Fibroblast of skin of abdomen (primary cell): ENCODE measurements at regions not wholly inside any gene's neighbourhood (a gene's known extent, or its start where the extent isn't known, plus 50 kb on each side); places are given as distances from the start of the nearest gene placed in this dataset.

Experiments used
- DNase-seq: peaks from one replicate; pipeline ENCODE4 v3.0.0-alpha.2; 2013

DNA sequence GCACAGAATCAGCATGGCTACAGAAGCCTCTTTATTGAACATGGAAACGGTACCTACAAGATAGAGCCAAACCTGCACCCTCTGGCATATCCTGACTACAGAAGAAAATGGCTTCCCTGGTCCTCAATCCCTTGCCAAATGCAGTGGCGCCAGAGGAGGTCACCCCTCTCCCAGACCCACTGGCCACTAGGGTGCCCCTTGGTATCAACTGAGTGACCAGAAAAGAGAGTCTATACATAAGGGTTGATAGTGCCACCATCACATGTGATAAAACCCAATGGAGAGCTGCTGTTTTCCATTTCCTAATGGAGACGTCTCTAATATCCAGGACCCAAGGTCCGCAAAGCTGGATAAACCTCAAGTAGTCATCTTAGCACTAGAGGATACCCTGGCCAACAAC is 52.7 kb upstream of the ALK start:
- no peak for DNase-seq

DNA sequence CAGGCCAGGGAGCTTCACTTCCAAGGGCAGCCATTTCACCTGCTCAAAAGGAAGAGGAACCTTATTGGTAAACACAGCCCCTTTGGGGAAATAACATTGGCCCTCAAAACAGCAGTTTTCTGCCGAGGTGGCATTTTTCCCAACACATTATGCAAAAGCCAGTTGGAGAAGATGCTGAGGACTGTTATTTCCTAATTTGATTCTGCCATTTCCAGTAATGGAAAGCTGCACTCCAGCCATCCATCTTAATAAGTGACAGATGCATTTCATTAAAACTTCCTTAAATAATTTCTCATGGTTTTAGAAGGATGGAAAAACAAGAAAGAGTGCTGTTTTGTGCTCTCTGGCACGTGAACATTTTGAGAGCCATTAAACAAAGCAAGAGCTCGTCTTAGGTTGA is 55.9 kb upstream of the ALK start:
- DNase-seq, result no peak

GRCh38 chr2:29981402-29981801 is 60.0 kb upstream of the ALK start:
- DNase-seq, result no peak

DNA sequence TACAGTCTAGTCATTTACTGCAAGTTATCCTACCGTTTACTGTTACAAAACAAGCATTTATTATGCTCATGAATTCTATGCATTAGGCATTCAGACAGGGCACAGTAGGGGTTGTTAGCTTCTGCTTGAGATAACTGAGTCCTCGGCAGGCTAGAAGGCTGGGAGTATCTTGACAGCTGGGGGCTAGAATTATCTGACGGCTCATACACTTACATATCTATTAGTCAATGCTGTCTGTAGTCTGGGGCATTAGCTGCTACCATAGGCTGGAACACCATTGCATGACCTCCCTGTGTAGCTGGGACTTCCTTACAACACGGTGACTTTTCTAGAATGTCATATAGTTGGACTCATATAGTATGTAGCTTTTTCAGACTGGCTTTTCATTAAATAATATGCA is 61.9 kb upstream of the ALK start:
- no peak for DNase-seq

DNA sequence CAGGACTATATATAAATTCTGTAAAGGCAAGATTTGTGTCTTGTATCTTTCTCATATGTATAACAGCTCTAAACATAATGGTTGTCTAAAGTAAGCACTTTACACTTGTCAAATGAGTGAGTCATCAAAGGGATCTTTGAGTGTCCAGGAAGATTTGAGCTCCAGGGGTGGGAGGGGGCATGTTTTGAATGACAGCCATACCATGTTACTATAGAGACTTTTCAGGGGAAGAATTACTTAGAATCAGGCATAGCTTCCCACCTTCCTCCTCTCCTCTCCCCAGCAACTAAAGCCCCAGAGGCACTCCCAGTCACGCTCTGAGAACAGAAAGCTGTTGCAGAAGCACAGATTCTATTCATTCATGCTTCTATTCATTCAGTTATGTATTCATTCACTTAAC is 65.8 kb upstream of the ALK start:
- DNase-seq, result no peak

- DNase-seq, result no peak
These were observed 68.7 kb upstream of the ALK start for GRCh38 chr2:29990129-29990528.

DNA sequence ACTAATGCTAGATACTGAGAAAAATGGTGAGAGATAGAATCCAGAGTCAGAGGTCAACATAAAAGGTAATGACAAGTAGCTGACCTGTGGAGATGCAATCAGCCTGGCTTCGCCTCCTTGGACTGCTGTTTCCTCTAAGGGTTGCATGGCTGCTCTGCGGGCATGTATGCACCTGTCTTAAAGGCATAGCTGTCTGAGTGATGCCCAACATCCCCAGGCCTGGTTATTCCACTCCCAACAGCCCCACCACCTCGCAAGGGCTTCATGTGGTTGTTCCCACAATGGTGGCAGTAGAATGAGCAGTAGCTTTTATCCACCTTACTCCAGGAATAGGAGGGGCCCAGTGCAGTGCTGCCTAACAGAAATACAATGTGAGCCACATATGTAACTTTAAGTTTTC is 69.7 kb upstream of the ALK start:
- DNase-seq, result no peak

DNA sequence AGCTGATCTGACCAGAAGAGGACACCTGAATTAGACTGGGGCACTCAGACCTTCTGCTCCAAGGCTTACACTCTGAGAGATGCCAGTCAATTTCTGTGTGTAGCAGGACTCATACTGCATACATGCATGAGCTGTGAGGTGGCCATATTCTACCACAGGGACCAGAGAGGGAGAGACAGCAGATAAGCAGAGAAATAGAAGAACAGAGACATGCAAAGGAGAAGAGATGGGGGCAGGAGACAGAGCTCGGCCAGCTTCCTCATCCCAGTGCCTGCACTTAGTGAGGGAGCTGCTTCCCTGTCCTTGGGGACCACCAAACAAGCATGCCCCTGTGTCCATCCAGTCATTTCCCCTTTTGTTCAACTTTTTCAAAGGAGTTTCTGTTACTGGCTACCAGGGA is 73.9 kb upstream of the ALK start:
- DNase-seq, result no peak

DNA sequence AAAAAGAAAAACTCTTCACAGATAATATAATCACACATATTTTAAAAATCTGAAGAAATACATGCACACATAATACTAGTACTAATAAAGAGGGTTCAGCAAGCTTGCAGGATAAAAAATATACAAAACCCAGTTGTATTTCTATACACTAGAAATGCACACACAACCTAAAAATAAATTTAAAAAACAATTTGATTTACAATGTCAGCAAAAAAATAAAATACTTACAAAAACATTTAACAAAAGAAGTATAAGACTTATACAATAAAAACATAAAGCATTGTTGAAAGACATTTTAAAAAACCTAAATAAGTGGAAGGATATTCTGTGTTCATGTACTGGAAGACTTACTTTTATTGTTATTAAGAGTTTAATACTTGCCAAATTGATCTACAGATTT is 81.7 kb upstream of the ALK start:
- no peak for DNase-seq

GRCh38 chr2:30022444-30023071 is 101.2 kb upstream of the ALK start:
- no peak for DNase-seq

DNA sequence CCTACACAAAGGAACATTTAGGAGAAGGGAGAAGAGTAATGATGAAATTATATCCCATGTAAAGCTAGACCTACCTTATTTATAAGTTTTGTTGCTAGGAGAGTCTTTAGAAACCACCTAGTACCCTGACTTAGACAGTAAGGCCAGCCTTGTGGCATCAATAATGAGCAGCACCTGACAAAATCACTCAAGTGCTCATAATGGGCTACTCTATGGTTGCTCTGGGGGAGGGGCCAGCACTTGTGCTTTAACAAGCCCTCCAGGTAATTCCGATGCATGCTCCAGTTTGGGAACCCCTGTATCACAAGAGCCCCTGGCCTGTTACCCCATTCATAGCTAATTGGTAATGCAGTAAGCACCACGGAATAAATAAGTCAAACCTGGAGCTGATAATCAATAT is 102.9 kb upstream of the ALK start:
- no peak for DNase-seq

DNA sequence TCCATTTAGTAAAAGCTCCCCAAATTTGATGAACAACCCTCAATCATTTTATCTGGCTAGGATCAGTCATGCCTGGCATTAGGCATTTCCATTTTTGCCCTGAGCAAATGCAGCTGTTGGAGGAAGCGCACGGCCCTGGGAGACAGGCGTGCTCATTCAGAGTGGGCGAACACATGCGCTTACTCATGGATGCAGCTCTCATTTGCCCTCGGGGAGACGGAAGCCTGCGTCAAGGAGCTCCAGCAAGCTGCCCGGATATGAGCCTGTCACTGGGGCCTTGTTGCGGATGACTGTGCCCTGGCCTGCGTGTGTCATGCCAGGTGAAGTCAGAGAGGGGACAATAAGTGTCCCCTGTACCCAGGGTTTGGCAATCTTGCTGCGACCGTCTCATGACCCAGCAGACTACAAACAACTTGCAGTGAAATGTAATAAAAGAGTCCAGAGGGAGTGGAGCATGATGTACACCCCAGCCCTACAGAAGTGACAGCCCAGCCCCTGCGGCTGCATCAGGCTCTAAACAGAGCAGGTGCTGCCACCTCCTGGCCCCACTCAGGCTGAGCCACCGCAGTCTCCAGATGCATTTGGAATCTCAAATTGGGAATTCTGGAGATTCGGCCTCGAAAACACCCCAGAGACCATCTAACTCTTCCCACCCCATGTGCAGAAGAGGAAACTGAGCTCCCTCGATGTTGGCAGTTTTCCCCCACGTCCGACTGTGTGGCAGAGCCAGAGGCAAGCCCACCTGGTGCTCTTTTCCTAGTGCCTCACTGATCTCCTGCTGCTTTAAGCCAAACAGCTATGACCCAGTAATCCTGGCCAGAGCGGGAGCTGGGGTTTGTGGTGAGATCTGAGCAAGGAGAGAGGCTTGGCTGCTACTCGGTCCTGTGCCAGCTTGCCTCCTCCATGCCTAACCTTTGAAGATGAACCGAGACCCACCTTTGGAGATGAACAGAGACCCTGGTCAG is 105.0 kb upstream of the ALK start:
- DNase-seq, result peak; percentile 48

GRCh38 chr2:30029804-30030203 is 108.4 kb upstream of the ALK start:
- no peak for DNase-seq

DNA sequence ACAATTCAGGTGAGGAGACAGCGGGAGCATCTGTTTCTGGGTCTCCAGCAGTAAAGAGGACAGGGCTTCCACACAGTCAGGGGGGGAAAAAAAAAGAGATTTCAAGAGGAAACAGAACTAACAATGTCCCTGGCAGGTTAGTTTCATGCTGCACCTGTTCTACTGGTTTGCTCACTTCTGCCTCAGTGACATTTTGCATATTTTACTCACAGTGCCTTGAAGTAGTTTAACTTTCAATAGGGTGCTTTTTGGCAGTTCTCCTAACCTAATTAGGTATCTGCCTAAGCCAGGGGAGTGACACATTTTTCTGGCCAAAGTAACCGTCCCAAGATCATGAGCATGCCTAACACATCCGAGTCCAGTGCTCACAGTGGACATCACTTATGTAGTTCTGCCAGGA is 109.0 kb upstream of the ALK start:
- no peak for DNase-seq

DNA sequence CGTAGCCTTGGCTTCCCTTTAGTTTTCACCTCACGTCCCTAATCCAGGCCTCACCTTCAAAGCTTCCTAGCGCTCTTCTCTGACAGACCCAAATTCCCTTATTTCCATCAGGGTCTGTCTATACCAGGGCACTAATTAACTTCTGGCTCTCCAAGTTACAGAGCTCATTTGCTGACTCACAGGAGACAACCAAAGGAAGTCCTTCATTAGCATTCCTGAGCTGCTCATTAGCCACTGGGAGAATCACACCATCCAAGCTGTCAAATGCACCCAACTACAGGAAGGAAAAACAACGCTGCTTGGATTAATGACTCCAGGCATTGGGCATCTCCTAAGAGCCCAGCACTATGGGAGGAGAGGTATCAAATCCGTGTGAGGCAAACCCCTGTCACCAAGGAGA is 109.8 kb upstream of the ALK start:
- peak; percentile 13 for DNase-seq

- no peak for DNase-seq
These were observed 112.6 kb upstream of the YPEL5 start for GRCh38 chr2:30034052-30034775.

DNA sequence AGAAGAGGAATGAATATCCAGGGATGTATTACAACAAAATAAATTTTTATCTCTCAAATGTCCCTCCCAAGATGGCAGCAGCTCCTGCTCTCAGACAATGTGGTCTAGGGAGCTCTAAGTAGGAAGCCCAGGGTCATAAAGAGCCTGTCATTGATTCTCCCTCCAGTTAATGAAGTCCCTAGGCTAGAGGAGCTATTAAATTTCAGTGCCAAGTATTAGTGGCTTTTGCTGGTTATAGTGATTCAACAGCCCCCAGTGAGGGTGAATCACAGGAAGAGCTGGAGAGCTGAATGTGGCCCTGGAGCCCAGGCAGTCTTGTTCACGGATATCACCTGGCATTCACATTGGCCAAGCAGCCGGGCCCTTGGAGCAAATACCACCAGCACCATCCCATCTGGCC is 109.8 kb upstream of the YPEL5 start:
- DNase-seq, result no peak

GRCh38 chr2:30038419-30038818 is 108.4 kb upstream of the YPEL5 start:
- no peak for DNase-seq

DNA sequence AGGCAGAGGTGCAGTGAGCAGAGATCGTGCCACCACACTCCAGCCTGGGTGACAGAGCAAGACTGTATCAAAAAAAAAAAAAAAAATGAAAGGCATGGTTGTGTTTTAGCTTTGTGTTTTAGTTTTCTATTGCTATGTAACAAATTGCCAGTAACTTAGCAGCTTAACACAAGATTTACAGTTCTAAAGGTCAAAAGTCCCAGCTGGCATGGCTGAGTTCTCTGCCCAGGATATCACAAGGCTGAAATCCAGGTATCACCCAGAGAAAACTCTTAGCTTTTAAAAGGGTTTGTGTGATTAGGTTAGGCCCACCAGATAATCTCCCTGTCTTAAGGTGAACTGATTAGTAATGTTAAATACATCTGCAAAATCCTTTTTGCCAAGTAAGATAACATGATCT is 107.7 kb upstream of the YPEL5 start:
- DNase-seq, result no peak

- DNase-seq, result no peak
These were observed 106.7 kb upstream of the YPEL5 start for GRCh38 chr2:30040147-30040546.

- DNase-seq, result no peak
These were observed 104.9 kb upstream of the YPEL5 start for GRCh38 chr2:30041884-30042283.

DNA sequence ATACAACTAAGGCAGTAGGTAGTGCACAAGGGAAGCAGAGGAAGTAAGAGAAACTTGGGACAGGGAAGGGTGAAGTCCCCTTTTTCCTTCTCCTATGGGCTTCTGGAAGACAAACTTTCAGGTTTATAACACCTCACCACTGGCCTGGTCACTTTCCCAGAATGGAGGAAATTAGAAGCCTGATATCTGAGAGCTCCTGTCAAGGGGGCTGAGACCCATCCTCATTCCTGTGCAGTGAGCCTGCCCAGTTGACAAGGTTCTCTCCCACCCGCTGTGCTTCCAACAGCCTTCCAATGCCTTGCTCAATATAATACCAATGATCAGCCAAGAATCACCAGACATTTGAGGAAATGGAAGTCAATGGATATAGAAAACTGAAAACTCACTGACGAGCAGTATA is 100.4 kb upstream of the YPEL5 start:
- no peak for DNase-seq

DNA sequence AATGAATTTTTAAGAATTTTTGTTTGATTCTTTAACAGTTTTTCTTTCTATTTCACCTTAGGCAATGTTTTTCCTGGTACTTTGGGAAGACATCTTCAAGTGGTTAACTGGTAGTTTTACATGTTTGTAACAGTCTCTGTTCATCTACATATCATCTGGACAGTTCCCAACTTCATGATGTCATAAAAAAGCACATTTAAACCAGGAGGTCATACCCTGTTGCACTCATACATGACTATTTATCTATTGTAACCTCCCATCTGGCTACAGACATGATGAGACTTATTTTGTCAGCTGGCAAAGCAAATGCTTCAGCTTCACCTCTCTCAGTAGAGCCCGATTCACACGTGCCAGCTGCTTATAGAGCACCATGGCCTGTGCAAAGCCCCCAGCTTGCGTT is 99.8 kb upstream of the YPEL5 start:
- DNase-seq, result no peak
